T-helper 17 cell (primary cell): ENCODE measurements at regions not wholly inside any gene's neighbourhood (a gene's known extent, or its start where the extent isn't known, plus 50 kb on each side); places are given as distances from the start of the nearest gene placed in this dataset.

Experiments
- ATAC-seq: fragments of 150-1000 bp; cut with Tn5 transposase; 2 replicates; pipeline ENCODE4 v1.10.0; 2021; ENCODE audit warnings: mild to moderate bottlenecking, moderate library complexity
- DNase-seq, 3 donors: peaks; one replicate each; pipeline versions ENCODE4 v3.0.0 to v3.0.0-alpha.2; 2020 to 2021
- H3K9me3 ChIP-seq: one replicate; pipeline ENCODE4 v1.7.0; 2013; ENCODE audit warnings: low read length, mild to moderate bottlenecking; ENCODE audit not compliant: control insufficient read depth, poor library complexity, severe bottlenecking
- H3K27ac Mint-ChIP-seq: one replicate; pipeline ENCODE4 v1.8.0; 2022; ENCODE audit warnings: mild to moderate bottlenecking, moderate library complexity, mixed read lengths
- H3K27me3 Mint-ChIP-seq: one replicate; pipeline ENCODE4 v1.8.0; 2022; ENCODE audit warnings: mixed read lengths
- H3K36me3 Mint-ChIP-seq: one replicate; pipeline ENCODE4 v1.8.0; 2022; ENCODE audit warnings: low read depth, mixed read lengths
- H3K4me1 Mint-ChIP-seq: one replicate; pipeline ENCODE4 v1.8.0; 2022; ENCODE audit warnings: mild to moderate bottlenecking, mixed read lengths
- H3K4me3 Mint-ChIP-seq: one replicate; pipeline ENCODE4 v1.8.0; 2022; ENCODE audit warnings: mild to moderate bottlenecking, moderate library complexity, mixed read lengths

GRCh38 chr9:81474792-81475191, 214.6 kb downstream of the TLE1 start:
- H3K4me1 Mint-ChIP-seq, result no peaks in the 10 kb centered on the region
- H3K27me3 Mint-ChIP-seq, result no peaks in the 10 kb centered on the region
- DNase-seq, result no peak
- no peak for ATAC-seq
- H3K36me3 Mint-ChIP-seq, result no peaks in the 10 kb centered on the region
- H3K4me3 Mint-ChIP-seq, result no peak overlapping the region
- H3K9me3 ChIP-seq, result no peaks in the 10 kb centered on the region
- H3K27ac Mint-ChIP-seq, result no peak overlapping the region

DNA sequence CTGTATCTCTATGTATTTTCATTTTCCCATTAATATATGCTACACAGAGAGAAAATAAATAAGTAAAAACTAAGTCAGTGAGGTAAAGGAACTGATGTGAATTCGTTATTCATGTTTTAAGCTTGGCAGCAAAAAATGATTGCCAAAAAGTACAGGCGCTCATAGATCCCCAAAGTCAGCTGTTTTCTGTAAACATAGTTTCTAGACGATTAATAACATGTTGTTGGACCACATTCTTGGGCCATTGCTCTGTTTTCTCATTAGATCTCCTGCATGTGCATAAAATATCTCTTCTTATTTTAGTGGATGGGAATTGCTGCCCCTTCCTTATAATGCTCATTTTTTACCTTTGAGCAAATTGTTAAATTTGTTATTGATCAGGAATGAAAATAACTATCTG, 215.2 kb downstream of the TLE1 start:
- no peaks in the 10 kb centered on the region for H3K36me3 Mint-ChIP-seq
- no peak for DNase-seq
- no peaks in the 10 kb centered on the region for H3K27me3 Mint-ChIP-seq
- ATAC-seq, result no peak
- H3K4me1 Mint-ChIP-seq, result no peaks in the 10 kb centered on the region
- no peaks in the 10 kb centered on the region for H3K9me3 ChIP-seq
- H3K4me3 Mint-ChIP-seq, result no peak overlapping the region
- no peak overlapping the region for H3K27ac Mint-ChIP-seq

- Mint-ChIP-seq H3K4me3 (no peak overlapping the region), H3K27ac (no peak overlapping the region), H3K4me1 (no peaks in the 10 kb centered on the region), H3K36me3 (no peaks in the 10 kb centered on the region), H3K27me3 (no peaks in the 10 kb centered on the region)
- ATAC-seq (no peak), DNase-seq (no peak)
- H3K9me3 ChIP-seq, result no peaks in the 10 kb centered on the region
These were observed 215.6 kb downstream of the TLE1 start for GRCh38 chr9:81473708-81474107.

- DNase-seq (no peak), ATAC-seq (no peak)
- no peaks in the 10 kb centered on the region for H3K9me3 ChIP-seq
- Mint-ChIP-seq H3K4me1 (no peaks in the 10 kb centered on the region), H3K27me3 (no peaks in the 10 kb centered on the region), H3K36me3 (no peaks in the 10 kb centered on the region), H3K4me3 (no peak overlapping the region), H3K27ac (no peak overlapping the region)
These were observed 216.1 kb downstream of the TLE1 start for GRCh38 chr9:81473206-81473605.

- H3K4me3 Mint-ChIP-seq, result no peak overlapping the region
- DNase-seq (no peak), ATAC-seq (no peak)
- no peaks in the 10 kb centered on the region for H3K36me3 Mint-ChIP-seq
- no peaks in the 10 kb centered on the region for H3K4me1 Mint-ChIP-seq
- no peaks in the 10 kb centered on the region for H3K9me3 ChIP-seq
- H3K27ac Mint-ChIP-seq, result no peak overlapping the region
- H3K27me3 Mint-ChIP-seq, result no peaks in the 10 kb centered on the region
These were observed 216.6 kb downstream of the TLE1 start for GRCh38 chr9:81472701-81473100.

- Mint-ChIP-seq H3K27ac (no peak overlapping the region), H3K36me3 (no peaks in the 10 kb centered on the region), H3K4me3 (no peak overlapping the region), H3K27me3 (no peaks in the 10 kb centered on the region), H3K4me1 (no peaks in the 10 kb centered on the region)
- DNase-seq (no peak), ATAC-seq (no peak)
- no peaks in the 10 kb centered on the region for H3K9me3 ChIP-seq
These were observed 218.5 kb downstream of the TLE1 start for GRCh38 chr9:81470864-81471263.

GRCh38 chr9:81468084-81468595, 221.2 kb downstream of the TLE1 start:
- ATAC-seq (no peak), DNase-seq (no peak)
- Mint-ChIP-seq H3K36me3 (no peaks in the 10 kb centered on the region), H3K27ac (no peak overlapping the region), H3K27me3 (no peaks in the 10 kb centered on the region), H3K4me3 (no peak overlapping the region), H3K4me1 (no peaks in the 10 kb centered on the region)
- H3K9me3 ChIP-seq, result no peaks in the 10 kb centered on the region

GRCh38 chr9:81466981-81467380, 222.4 kb downstream of the TLE1 start:
- no peak overlapping the region for H3K27ac Mint-ChIP-seq
- no peak overlapping the region for H3K4me3 Mint-ChIP-seq
- ATAC-seq (no peak), DNase-seq (no peak)
- no peaks in the 10 kb centered on the region for H3K9me3 ChIP-seq
- H3K27me3 Mint-ChIP-seq, result no peaks in the 10 kb centered on the region
- H3K4me1 Mint-ChIP-seq, result no peaks in the 10 kb centered on the region
- H3K36me3 Mint-ChIP-seq, result no peaks in the 10 kb centered on the region

DNA sequence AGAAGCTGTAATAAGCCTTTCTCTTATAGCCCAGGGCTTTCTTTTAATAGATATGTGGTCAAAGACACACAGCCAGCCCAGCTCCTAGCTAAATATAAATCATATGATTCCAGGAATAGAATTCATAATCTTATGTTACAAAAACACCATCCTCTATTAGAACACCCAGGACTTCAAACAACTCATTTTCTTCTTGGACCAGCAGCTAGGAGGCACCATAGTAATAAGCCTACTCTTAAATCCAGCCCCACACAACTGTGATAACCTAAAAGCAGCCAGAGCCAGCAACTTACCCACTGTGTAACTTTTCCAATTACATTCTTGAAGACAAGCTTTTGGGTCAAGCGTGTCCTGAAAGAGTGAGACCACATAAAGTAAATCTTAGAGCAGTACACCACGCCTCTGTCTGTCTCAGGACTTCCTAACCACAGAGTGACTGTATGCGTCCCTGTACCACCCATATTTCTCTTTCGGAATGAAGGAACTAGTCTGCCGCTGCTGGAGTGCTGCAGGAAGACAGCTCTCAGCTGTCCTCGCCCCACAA, 223.8 kb downstream of the TLE1 start:
- no peak for DNase-seq
- Mint-ChIP-seq H3K4me1 (no peaks in the 10 kb centered on the region), H3K4me3 (no peak overlapping the region), H3K27me3 (no peaks in the 10 kb centered on the region), H3K27ac (no peak overlapping the region), H3K36me3 (no peaks in the 10 kb centered on the region)
- ATAC-seq, result no peak
- H3K9me3 ChIP-seq, result no peaks in the 10 kb centered on the region

DNA sequence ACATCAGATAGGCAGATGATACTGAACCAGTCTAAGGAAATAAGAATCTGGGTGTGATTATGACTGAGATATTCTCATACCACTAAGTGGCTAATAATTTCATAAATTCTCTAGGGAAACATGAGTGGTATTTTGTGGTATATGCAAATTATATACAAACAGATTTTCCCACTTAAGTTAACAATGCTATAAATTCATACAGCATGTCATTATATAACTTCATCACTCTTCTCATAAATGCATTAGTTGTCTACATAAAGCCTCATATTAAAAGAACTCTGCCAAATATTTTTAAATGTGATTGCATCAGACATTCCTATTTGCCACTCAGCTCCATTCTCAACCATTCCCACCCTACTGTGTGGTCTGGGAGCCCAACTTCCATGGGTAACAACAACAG, 226.5 kb downstream of the TLE1 start:
- no peak for ATAC-seq
- H3K4me3 Mint-ChIP-seq, result no peak overlapping the region

DNA sequence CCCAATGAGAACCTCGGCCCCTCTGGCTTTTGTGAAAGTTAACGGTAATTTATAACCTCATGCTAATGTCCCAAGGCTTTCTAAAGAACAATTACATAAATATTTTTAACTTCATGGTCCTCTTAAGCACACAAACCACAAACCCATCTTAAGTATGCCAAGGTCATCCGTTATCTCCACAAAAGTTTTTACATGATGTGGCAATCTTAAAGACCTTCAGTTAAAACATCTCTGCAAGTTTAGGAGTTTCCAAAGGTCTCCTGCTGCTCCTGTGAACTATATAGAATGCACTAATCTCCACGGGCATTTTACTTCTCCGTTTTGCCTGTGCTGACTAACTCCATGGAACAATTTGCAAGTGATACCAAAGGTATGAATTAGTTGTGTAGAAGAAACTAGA, 228.2 kb downstream of the TLE1 start:
- no peak overlapping the region for H3K27ac Mint-ChIP-seq

More for the DNA sequence above, 226.5 kb downstream of the TLE1 start:
- H3K9me3 ChIP-seq, result no peaks in the 10 kb centered on the region
- DNase-seq, result no peak
- Mint-ChIP-seq H3K36me3 (no peaks in the 10 kb centered on the region), H3K4me1 (no peaks in the 10 kb centered on the region), H3K27me3 (no peaks in the 10 kb centered on the region), H3K27ac (no peak overlapping the region)

DNA sequence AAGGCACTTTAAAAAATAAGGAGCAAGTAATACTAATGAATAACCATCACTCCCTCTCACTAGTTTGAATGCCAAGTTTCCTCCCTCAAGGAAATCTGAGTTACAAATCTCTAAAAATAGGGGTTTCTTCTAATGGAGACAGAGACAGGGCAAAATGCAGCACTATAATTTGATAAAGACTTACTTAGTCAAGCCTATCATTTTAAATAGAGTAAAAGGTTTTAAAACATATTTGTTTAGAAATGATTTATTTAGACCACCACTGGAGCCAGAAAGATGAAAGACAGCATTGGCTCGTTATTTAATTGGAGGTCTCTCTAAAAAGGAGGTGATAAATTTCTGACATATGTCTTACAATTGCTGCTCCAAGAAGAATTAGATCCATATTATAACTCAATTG, 228.7 kb downstream of the TLE1 start:
- ATAC-seq (no peak), DNase-seq (no peak)
- no peaks in the 10 kb centered on the region for H3K9me3 ChIP-seq

More for the DNA sequence above, 228.2 kb downstream of the TLE1 start:
- ATAC-seq, result no peak
- Mint-ChIP-seq H3K4me1 (no peaks in the 10 kb centered on the region), H3K27me3 (no peaks in the 10 kb centered on the region), H3K4me3 (no peak overlapping the region), H3K36me3 (no peaks in the 10 kb centered on the region)
- no peaks in the 10 kb centered on the region for H3K9me3 ChIP-seq
- DNase-seq, result no peak

DNA sequence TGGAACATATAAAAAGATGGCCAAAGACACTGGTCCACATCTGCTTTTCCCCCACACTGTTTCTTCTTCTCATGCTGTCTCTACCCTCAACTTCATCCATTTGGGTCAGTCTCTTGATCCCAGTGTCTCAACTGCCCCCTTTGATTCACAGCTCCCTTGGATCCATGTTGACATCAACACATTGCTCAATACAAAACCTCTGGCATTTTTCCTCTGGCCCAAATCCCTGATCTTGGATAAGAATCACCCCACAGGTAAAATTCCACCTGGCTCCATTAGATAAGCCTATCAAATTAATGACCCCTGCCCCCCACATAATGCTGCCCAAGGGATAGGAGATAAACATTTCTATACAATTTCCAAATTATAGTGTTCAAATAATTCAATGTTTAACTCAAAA, 229.8 kb downstream of the TLE1 start:
- no peaks in the 10 kb centered on the region for H3K9me3 ChIP-seq
- ATAC-seq (no peak), DNase-seq (no peak)
- H3K27me3 Mint-ChIP-seq, result no peaks in the 10 kb centered on the region
- no peaks in the 10 kb centered on the region for H3K4me1 Mint-ChIP-seq
- H3K36me3 Mint-ChIP-seq, result no peaks in the 10 kb centered on the region
- H3K27ac Mint-ChIP-seq, result no peak overlapping the region
- H3K4me3 Mint-ChIP-seq, result no peak overlapping the region

More for the DNA sequence above, 228.7 kb downstream of the TLE1 start:
- Mint-ChIP-seq H3K4me3 (no peak overlapping the region), H3K4me1 (no peaks in the 10 kb centered on the region), H3K36me3 (no peaks in the 10 kb centered on the region), H3K27me3 (no peaks in the 10 kb centered on the region), H3K27ac (no peak overlapping the region)

DNA sequence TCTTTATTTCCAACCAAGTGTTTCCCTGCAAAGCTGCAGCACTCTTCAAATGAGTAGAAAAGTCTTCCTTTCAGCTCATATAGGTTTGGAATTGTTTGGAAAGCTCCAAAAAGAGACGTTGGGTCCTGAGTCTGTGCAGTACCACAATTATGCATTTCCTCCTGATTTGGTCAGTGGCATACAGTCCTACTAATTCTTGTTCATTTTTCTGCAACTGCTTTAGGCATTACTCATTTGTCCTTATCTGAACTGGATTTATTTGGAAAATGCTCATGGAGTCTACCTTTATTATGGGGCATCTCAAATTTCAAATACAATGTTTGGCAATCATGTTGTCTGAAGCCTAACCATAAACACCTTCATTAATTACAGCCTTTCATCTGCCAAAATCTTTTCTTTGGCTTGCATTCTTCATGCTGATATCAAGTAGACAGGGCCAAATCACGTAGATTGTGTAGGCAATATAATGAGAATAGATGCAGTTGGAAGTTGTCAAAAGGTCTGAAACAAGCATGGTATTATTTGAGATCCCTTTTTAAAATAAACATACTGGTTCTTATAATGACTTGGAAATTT, 232.8 kb downstream of the TLE1 start:
- Mint-ChIP-seq H3K4me3 (no peak overlapping the region), H3K27ac (no peak overlapping the region), H3K4me1 (no peaks in the 10 kb centered on the region), H3K27me3 (no peaks in the 10 kb centered on the region), H3K36me3 (no peaks in the 10 kb centered on the region)
- ATAC-seq (no peak), DNase-seq (no peak)
- no peaks in the 10 kb centered on the region for H3K9me3 ChIP-seq
